Suprapubic skin (tissue), 4 donors: ENCODE measurements at regions not wholly inside any gene's neighbourhood (a gene's known extent, or its start where the extent isn't known, plus 50 kb on each side); places are given as distances from the start of the nearest gene placed in this dataset.

ENCODE experiments used
- EP300 ChIP-seq: sonication (generic); formaldehyde crosslinking; IDR thresholded peaks from one replicate; pipeline ENCODE4 v1.6.1; 2017; ENCODE audit warnings: antibody characterized with exemption
- POLR2A ChIP-seq, 2 donors: fragments of 450-650 bp; IDR thresholded peaks; one replicate each; pipeline ENCODE4 v1.6.1; 2017; ENCODE audit warnings: antibody characterized with exemption in 2 of 2, mild to moderate bottlenecking in 2 of 2, moderate library complexity in 2 of 2
- POLR2AphosphoS5 ChIP-seq, 3 donors: sonication (generic); formaldehyde crosslinking; IDR thresholded peaks; one replicate each; pipeline ENCODE4 v1.6.1; 2017; ENCODE audit warnings: antibody characterized with exemption in 3 of 3
- TF ChIP-seq, protein P1 (sequence below), 2 donors: fragments of 200-600 bp in 1 of 2; fragments of 450-650 bp in 1 of 2; sonication (generic) in 1 of 2; IDR thresholded peaks; one replicate each; pipeline ENCODE4 v1.5.1; 2016 to 2019; ENCODE audit warnings: antibody characterized with exemption in 2 of 2, mild to moderate bottlenecking in 1 of 2, moderate library complexity in 1 of 2

DNA sequence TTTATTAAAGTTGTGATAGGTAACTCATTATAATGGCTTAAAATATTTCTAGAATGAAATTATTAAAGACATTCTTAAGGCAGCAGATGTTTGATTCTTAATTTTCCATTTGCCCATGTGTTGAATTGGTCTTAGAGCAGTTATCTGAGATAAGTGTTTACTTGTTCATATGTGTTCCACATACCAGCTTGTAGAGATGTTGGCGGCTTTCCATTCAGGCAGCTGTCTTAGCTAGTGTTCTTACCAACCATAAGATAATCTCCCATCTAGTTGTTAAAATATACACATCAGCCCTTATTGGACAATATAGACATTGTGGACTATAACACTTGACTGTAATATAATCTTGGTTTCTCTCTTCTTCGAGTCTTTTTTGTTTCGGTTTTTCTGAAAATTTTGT, 1372.9 kb upstream of the ADGRL2 start:
- TF ChIP-seq, protein P1, sequence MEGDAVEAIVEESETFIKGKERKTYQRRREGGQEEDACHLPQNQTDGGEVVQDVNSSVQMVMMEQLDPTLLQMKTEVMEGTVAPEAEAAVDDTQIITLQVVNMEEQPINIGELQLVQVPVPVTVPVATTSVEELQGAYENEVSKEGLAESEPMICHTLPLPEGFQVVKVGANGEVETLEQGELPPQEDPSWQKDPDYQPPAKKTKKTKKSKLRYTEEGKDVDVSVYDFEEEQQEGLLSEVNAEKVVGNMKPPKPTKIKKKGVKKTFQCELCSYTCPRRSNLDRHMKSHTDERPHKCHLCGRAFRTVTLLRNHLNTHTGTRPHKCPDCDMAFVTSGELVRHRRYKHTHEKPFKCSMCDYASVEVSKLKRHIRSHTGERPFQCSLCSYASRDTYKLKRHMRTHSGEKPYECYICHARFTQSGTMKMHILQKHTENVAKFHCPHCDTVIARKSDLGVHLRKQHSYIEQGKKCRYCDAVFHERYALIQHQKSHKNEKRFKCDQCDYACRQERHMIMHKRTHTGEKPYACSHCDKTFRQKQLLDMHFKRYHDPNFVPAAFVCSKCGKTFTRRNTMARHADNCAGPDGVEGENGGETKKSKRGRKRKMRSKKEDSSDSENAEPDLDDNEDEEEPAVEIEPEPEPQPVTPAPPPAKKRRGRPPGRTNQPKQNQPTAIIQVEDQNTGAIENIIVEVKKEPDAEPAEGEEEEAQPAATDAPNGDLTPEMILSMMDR (IDR thresholded peaks at IDR 0.05) = no peak
- TF ChIP-seq POLR2A (IDR thresholded peaks at IDR 0.05) (no peak), POLR2AphosphoS5 (IDR thresholded peaks at IDR 0.05) (no peak), EP300 (no peak)
